ENCODE measurements at regions not wholly inside any gene's neighbourhood (a gene's known extent, or its start where the extent isn't known, plus 50 kb on each side); places are given as distances from the start of the nearest gene placed in this dataset.

GRCh38 chr5:91925249-91925648, 542.1 kb upstream of the ARRDC3 start:
- no peaks in the 10 kb centered on the region for H3K9me3 Mint-ChIP-seq
- Histone ChIP-seq H3F3A (replicated peaks; ENCODE audit: low read depth) (no peaks in the 10 kb centered on the region), H2AFZ (no peak overlapping the region), H3K4me2 (no peak overlapping the region), H3K27ac (ENCODE audit: low read depth) (no peak overlapping the region), H4K20me1 (replicated peaks; ENCODE audit: insufficient read depth) (no peaks in the 10 kb centered on the region), H3K4me1 (ENCODE audit: insufficient read depth) (peaks cover 7% of the 10 kb centered on the region; the same call in 1 of the 2 replicates), H3K27me3 (ENCODE audit: insufficient read depth) (no peaks in the 10 kb centered on the region), H3K79me2 (replicated peaks; ENCODE audit: insufficient read depth) (no peaks in the 10 kb centered on the region), H3K4me3 (no peak overlapping the region), H3K36me3 (ENCODE audit: insufficient read depth) (no peaks in the 10 kb centered on the region), H3K9me2 (ENCODE audit: insufficient read depth) (no peaks in the 10 kb centered on the region)
- peaks cover 2% of the 10 kb centered on the region for H3K27me3 Mint-ChIP-seq (ENCODE audit: insufficient read depth, low read depth, poor library complexity)
- TF ChIP-seq STAT1 (IDR thresholded peaks at IDR 0.05; ENCODE audit: unreplicated experiment): no peak
- TF ChIP-seq ETS1 (IDR thresholded peaks at IDR 0.05): no peak
- TF ChIP-seq REST (IDR thresholded peaks at IDR 0.05; ENCODE audit: unreplicated experiment): no peak
- TF ChIP-seq ZNF462 (CRISPR knock-in tag; IDR thresholded peaks at IDR 0.05): no peak
- no peak for TF ChIP-seq EZH2phosphoT487 (IDR thresholded peaks at IDR 0.05; ENCODE audit: unreplicated experiment)
- no peak for TF ChIP-seq ZNF331 (CRISPR knock-in tag; IDR thresholded peaks at IDR 0.05; ENCODE audit: low read depth)
- no peak for TF ChIP-seq ZNF114 (CRISPR knock-in tag; IDR thresholded peaks at IDR 0.05)
- TF ChIP-seq POLR2AphosphoS5 (IDR thresholded peaks at IDR 0.05; ENCODE audit: low read depth): no peak
- TF ChIP-seq CTCF (conservative IDR thresholded peaks at IDR 0.05; ENCODE audit: low read depth in 2 of 2): no peak
- TF ChIP-seq EZH2 (IDR thresholded peaks at IDR 0.05; ENCODE audit: low read depth, unreplicated experiment): no peak
- no peak for TF ChIP-seq CREB1 (CRISPR knock-in tag; IDR thresholded peaks at IDR 0.05; ENCODE audit: low read depth)
- no peak for TF ChIP-seq NANOG (IDR thresholded peaks at IDR 0.05; ENCODE audit: borderline replicate concordance)
- TF ChIP-seq JUNB (IDR thresholded peaks at IDR 0.05; ENCODE audit: unreplicated experiment): no peak
- H3K4me3 Mint-ChIP-seq: no peak overlapping the region
- peaks cover 6% of the 10 kb centered on the region; the same call in 2 of the 3 replicates for H3K4me1 Mint-ChIP-seq
- ATAC-seq: no peak
- H3K27ac Mint-ChIP-seq: peak overlapping the region; percentile 19; the same call in 1 of the 2 replicates
- DNase-seq (ENCODE audit: low spot score): no peak
- no peaks in the 10 kb centered on the region for H3K36me3 Mint-ChIP-seq (ENCODE audit: low read depth)

Measured in GM23338 (cell line).